Activated CD8-positive, alpha-beta memory T cell treated with anti-CD3 and anti-CD28 coated beads, Interleukin-2, amount 50 U/mL, for 4 hours (primary cell): ENCODE measurements at regions not wholly inside any gene's neighbourhood (a gene's known extent, or its start where the extent isn't known, plus 50 kb on each side); places are given as distances from the start of the nearest gene placed in this dataset.
"Not testable (repeated sequence)": the region's sequence is repeated elsewhere in the genome, so short reads cannot be mapped to it uniquely, and the experiment has no call there.

Source experiments
- DNase-seq: peaks from one replicate; pipeline ENCODE4 v3.0.0-alpha.2; 2020

DNA sequence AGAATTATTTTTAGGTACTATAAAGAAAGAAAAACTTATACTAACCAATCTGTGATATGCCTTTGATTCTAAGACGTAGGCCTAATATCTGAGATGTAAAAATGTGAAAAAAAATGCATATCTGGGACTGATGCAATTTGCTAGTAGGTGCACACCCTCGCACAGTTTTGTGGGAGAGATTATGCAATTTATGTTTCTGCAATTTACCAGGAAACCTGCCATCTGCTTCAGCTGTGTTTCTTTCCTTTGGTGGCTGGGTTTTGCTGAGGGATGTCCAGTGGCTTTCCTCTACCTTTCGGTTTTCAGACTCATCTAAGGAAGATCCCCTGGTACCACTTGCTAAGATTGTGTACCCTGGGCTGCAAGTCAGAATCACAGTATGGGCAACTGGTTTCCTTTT, 186.9 kb downstream of the ZFP64 start:
- DNase-seq = no peak

DNA sequence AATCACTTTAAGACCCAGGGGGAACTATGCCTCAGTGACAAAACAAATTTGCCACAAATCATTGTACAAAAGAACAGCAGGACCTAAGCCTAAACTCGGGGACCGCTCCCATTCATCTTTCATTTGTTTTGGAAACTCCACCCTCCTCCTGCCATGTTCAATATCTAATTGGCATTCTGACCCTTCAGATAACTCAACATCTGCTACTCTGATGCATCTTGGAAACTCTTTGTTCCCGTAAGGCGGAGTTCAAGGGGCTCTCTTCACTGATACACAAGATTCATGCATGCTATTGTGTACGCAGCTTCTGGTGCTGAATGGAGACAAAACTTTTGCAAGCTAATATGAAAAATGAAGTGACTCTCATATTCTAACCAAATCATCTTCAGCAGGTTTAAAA, 187.6 kb downstream of the ZFP64 start:
- no peak for DNase-seq

DNA sequence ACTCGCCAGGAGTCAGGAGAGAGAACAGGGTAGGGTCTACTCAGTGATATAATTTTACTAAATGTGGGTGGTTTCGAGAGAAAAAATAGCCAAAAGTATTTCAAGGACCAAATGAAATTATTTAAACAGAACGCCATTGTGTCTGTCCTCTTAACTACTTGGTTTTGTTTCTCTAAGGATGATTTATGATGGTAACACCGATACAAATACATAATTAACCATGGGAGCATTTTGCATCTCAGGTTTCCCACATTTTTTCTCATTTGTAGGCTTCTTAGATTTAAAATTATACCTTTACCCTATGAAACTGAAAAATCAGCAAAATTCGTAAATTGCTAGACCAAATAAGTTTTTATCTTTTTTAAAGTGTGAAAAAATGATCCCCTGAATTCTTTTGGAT, 188.2 kb downstream of the ZFP64 start:
- no peak for DNase-seq

- DNase-seq = no peak
Measured at GRCh38 chr20:52001999-52002666, 189.4 kb downstream of the ZFP64 start.

DNA sequence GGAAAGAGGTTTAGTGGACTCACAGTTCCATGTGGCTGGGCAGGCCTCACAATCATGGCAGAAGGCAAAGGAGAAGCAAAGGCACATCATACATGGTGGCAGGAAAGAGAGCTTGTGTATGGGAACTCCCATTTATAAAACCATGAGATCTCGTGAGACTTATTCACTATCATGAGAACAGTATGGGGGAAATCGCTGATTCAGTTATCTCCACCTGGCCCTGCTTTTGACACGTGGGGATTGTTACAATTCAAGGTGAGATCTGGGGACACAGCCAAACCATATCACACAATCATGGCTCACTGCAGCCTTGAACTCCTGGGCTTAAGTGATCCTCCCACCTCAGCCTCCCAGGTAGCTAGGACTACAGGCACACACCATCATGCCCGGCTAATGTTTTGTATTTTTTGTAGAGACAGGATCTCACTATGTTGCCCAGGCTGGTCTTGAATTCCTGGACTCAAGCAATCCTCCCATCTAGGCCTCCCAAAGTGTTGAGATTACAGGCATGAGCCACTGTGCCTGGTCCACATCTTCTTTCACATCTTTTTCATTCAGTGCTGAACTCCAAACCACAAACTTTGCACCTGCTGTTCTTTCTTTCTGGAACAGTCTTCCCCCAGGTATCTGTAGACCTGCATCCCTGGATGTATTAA, 194.2 kb downstream of the ZFP64 start:
- not testable (repeated sequence) for DNase-seq

GRCh38 chr20:51995551-51995951, 193.2 kb upstream of the SALL4 start:
- no peak for DNase-seq

- DNase-seq = no peak
Measured at GRCh38 chr20:51994751-51995417, 192.6 kb upstream of the SALL4 start.

DNA sequence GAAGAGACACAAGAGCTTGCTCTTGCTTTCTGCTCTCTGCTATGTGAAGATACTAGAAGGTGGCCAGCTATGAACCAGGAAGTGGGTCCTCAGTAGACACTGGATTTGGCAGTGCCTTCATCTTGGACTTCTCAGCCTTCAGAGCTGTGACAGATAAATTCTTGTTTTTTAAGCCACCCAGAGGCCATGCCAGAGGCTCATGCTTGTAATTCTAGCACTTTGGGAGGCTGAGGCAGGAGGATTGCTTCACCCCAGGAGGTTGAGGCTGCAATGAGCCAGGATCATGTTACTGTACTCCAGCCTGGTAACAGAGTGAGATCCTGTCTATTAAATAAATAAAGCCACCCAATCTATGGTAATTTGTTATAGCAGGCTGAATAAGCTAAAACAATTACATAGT, 185.5 kb upstream of the SALL4 start:
- DNase-seq = no peak

GRCh38 chr20:51985013-51985415, 182.7 kb upstream of the SALL4 start:
- DNase-seq = no peak

GRCh38 chr20:51980277-51980676, 178.0 kb upstream of the SALL4 start:
- DNase-seq = no peak

DNA sequence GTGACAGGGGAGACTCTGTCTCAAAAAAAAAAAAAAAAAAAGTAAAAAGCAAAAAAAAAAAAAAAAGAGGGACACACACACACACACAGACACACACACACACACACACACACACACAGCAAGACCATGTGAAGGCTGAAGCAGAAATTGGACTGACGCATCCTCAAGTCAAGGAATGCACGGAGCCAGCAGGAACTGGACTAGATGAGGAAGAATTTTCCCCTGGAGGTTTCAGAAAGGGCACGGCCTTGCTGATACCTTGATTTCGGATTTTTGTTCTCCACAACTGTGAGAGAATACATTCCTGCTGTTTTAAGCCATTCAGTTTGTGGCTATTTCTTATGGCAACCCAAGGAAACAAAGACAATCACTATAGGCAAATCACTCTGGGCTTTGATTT, 176.9 kb upstream of the SALL4 start:
- DNase-seq = no peak

DNA sequence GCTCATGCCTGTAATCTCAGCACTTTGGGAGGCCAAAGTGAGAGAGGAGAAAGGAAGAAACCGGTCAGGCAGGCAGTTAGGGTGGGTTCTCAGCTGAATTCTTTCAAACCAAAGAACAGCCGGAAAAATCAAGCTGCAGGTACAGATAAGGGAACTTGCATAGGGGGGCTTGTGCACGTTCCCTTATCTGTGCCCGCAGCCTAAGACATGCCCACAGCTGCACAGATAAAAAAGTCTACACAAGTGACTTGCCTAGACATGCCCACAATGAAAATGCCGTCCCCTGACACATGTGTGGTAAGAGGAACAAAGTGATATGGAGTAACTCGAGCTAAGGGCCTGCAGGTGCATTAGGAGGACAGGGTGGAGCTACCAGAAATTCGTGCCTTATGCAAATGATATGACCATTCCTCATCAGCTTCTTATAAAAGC, 175.8 kb upstream of the SALL4 start:
- no peak for DNase-seq

GRCh38 chr20:51972056-51972455, 169.7 kb upstream of the SALL4 start:
- DNase-seq = no peak

DNA sequence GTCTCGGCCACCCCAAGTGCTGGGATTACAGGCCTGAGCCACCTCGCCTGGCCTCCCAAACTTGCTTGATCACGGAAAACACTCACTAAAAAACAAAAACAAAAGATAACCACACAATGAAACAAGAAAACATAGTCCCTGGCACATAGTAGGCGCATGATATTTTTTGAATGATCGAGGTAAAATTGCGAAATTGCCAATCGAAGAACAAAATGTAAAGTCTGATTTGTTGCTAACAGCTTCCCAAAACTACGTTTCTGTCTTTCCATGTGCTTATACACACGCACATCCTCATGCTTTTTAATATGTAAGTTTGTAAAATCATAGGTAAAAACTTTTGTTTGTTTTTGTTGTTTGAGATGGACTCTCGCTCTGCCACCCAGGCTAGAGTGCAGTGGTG, 168.5 kb upstream of the SALL4 start:
- DNase-seq = no peak

- no peak for DNase-seq
Measured at GRCh38 chr20:51969191-51969590, 166.9 kb upstream of the SALL4 start.

DNA sequence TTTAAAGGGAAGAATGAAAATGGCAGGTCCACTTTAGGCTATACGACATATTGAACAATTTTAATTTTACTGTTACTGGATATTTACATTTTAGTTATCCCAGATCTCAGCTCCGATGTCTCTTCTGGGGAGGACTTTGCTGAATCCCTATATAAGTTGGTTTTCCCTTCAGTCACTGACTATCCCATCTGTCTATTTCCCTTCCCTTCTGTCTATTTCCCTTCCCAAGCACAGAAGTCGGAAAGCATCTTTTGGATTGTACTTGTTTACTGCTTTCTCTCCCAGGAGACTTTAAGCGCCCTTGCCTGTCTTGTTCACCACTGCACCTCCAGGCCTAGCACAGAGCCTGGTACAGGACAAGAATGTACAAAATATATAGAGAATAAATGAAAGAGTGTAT, 165.8 kb upstream of the SALL4 start:
- no peak for DNase-seq

DNA sequence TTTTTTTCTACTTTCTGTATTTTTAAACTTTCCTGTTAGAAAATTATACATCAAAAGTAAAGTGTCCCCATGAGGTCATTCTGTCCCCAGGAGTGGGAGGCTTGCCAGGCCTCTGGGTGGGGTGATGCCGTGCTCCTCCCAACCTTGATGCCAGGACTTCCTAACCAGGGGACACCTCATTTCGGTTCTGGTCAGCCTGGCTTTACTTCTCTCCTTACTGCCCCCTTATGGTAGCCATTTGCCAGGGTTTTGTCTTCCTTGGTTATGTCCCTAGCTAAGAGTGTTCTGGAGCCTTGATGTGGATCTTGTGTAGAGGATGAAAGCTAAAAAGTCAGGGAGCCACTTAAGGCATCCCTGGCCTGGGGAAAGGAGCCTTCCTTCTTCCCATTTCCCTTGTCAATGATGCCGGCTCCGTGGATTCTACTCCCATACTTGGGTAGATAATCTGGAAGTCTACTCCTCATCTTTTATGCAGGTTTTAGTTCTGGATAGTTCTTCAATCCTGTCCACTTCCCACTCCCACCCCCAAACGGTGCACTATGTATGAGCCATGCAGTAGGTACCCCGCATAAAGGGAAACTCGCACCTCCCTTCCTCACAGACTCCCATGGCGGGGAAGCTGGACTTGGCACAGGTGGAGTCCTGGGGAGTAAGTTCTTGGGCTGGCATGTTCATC, 164.1 kb upstream of the SALL4 start:
- no peak for DNase-seq

DNA sequence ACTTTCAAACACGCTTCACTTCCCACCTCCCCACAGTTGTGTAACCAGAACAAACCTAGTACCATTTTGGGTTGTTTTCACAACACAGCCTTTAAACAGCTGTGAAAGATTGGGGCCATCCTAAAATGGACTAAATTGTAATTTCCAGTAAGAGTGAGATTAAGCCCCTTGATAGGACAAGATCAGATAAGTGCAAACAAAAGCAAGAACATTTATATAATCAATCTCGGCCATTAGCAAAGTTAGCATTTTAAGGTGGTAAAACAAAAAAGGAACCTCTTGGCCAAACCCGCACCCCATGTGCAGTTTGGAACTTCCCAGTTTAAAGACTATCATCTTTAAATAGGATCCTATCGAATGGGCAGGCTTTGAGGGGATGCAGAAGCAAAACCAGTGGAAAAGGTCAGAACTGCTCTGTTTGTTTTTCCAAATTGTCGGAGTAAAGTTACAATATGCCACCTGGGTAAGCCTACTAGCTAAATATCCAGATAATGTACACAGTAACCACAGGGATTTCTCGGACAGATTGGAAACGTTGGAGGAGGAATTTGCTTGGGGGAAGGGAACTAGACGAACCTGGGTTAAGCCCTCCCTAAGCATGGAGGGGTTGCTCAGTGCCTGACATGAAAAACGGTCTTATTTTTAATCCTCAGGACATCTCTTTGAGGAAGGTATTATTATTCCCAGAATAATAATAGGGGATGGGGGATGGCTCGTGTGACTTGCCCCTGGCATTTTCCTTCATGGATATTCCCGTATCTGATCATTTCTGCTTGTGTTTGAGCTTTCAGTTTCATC, 159.8 kb upstream of the SALL4 start:
- no peak for DNase-seq

- no peak for DNase-seq
Measured at GRCh38 chr20:51960047-51960675, 157.8 kb upstream of the SALL4 start.

- DNase-seq = no peak
Measured at GRCh38 chr20:51959066-51959542, 156.8 kb upstream of the SALL4 start.

DNA sequence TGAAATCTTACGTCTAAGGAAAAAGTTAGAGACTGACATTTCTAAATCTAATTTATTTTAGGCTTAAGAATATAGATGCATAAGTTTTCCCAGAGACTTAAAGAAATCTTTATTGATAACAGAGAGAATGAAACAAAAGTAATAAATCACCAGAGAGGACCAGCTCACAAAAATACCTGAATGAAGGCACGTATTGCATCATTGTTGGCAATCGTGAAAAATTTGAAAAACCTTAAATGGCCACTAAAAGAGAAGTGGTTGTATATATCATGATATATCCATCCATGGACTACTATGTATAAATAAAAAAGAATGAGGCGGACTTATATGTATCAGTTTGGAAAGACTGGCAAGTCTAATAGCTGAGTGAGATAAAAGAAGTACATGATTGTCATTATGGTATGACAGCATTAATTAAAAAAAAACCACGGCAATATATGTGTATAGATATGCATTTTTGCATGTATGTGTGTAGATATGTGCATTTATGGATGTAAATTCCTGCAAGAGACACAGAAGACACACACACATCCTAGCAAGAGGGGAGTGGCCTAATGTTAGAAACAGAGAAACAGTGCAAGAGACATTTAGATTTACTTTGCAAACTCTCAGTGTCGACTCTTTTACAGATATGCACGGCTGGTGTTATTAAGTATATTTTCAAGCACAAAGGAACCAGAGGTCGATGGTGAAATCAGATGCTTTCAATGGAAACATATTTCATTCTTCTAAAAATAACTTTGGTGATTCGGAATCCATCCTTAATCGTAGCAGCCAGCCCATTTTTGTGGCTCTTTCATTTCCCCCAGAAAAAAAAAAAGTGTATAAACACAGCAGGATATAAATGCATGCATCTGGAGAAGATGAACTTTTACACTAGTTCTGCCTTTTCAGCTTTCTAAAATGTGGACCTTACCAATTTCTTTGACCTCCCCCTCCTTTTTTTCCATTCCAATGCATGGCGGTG, 156.1 kb upstream of the SALL4 start:
- no peak for DNase-seq
